ENCODE measurements at regions not wholly inside any gene's neighbourhood (a gene's known extent, or its start where the extent isn't known, plus 50 kb on each side); places are given as distances from the start of the nearest gene placed in this dataset.

DNA sequence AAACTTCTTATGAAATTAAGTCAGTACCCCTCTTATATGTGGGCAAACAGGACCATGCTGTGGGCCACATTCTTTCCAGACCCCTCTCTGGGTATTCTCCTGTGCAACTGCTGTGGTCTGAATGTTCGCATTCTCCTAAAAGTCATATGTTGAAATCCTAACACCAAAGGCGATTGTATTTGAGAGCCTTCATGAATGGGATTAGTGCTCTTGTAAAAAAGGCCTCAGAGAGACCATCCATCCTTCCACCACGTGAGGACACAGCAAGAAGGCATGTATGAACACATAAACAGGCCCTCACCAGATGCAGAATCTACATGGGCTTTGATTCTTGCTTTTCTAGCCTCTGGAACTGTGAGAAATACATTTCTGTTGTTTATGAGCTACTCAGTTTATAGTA, 68.0 kb upstream of the NAALADL2 start:
- Histone ChIP-seq H3K9me3 (no peaks in the 10 kb centered on the region), H3K27ac (peak overlapping the region; percentile 59), H3K4me1 (ENCODE audit: control insufficient read depth in 1 of 2, insufficient read depth in 1 of 2, low read depth in 1 of 2, low read length in 1 of 2) (peaks cover 14 to 24% of the 10 kb centered on the region in 2 experiments), H3K4me3 (ENCODE audit: low read depth in 1 of 2, low read length in 1 of 2) (no peak overlapping the region), H3K36me3 (no peaks in the 10 kb centered on the region), H3K27me3 (no peaks in the 10 kb centered on the region)
- TF ChIP-seq, protein P1, sequence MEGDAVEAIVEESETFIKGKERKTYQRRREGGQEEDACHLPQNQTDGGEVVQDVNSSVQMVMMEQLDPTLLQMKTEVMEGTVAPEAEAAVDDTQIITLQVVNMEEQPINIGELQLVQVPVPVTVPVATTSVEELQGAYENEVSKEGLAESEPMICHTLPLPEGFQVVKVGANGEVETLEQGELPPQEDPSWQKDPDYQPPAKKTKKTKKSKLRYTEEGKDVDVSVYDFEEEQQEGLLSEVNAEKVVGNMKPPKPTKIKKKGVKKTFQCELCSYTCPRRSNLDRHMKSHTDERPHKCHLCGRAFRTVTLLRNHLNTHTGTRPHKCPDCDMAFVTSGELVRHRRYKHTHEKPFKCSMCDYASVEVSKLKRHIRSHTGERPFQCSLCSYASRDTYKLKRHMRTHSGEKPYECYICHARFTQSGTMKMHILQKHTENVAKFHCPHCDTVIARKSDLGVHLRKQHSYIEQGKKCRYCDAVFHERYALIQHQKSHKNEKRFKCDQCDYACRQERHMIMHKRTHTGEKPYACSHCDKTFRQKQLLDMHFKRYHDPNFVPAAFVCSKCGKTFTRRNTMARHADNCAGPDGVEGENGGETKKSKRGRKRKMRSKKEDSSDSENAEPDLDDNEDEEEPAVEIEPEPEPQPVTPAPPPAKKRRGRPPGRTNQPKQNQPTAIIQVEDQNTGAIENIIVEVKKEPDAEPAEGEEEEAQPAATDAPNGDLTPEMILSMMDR (IDR thresholded peaks at IDR 0.05), result no peak

DNA sequence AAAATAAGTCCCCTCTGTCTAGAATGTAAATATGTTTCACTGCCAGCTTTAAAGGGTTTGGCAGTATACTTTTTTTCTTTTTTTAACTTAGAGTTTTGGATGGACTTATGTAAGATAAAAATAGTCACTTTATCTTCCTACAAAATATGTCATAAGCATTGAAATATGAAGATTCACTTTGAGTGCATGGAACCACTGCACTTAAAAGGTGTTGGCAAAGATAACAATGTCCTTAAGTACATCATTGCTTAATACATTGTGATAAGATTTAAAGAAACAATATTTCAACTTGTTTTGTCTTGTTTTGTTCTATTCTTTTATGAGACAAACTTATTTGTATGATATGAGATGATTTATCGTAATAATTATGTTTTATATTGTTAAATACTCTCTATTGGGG, 66.3 kb upstream of the NAALADL2 start:
- Histone ChIP-seq H3K4me3 (ENCODE audit: low read depth in 1 of 2, low read length in 1 of 2) (no peak overlapping the region), H3K27ac (no peak overlapping the region), H3K9me3 (no peaks in the 10 kb centered on the region), H3K4me1 (ENCODE audit: control insufficient read depth in 1 of 2, insufficient read depth in 1 of 2, low read depth in 1 of 2, low read length in 1 of 2) (peaks cover 14 to 24% of the 10 kb centered on the region in 2 experiments), H3K36me3 (no peaks in the 10 kb centered on the region), H3K27me3 (no peaks in the 10 kb centered on the region)
- TF ChIP-seq, protein P1 (IDR thresholded peaks at IDR 0.05), result no peak

Data from neutrophil (primary cell).